Gastroesophageal sphincter (tissue), 3 donors: ENCODE measurements at regions not wholly inside any gene's neighbourhood (a gene's known extent, or its start where the extent isn't known, plus 50 kb on each side); places are given as distances from the start of the nearest gene placed in this dataset.
"Not testable (repeated sequence)": the region's sequence is repeated elsewhere in the genome, so short reads cannot be mapped to it uniquely, and the experiment has no call there.

Experiments
- POLR2A ChIP-seq, 2 donors: fragments of 450-650 bp; IDR thresholded peaks; one replicate each; pipeline ENCODE4 v1.6.1; 2017; ENCODE audit warnings: antibody characterized with exemption in 2 of 2, mild to moderate bottlenecking in 2 of 2, moderate library complexity in 1 of 2
- POLR2AphosphoS5 ChIP-seq: sonication (generic); formaldehyde crosslinking; IDR thresholded peaks from one replicate; pipeline ENCODE4 v1.6.1; 2017; ENCODE audit warnings: antibody characterized with exemption
- TF ChIP-seq, protein P1 (sequence below), 4 experiments: fragments of 200-600 bp in 2 of 4; fragments of 450-650 bp in 2 of 4; sonication (generic) in 1 of 4; IDR thresholded peaks; one replicate each; pipeline ENCODE4 v1.5.1; 2017 to 2019; ENCODE audit warnings: antibody characterized with exemption in 4 of 4, mild to moderate bottlenecking in 2 of 4, moderate library complexity in 2 of 4

DNA sequence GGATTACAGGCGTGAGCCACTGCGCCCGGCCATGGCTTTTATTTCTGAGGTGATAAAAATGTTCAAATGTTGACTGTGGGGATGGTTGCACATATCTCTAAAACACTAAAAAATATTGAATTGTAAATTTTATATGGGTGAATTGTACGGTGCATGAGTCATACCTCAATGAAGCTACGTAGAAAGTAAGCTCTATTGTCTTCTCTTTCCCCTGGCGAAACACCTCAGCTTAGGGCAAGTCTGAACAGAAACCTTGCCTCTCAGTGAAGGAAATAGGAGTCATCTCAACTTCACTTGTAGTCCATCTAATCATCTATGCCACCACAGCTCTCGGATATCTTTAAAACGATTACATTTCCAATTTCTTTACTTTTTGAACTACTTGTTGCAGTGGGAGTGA is 238.2 kb downstream of the SPATA31A6 start:
- TF ChIP-seq, protein P1, sequence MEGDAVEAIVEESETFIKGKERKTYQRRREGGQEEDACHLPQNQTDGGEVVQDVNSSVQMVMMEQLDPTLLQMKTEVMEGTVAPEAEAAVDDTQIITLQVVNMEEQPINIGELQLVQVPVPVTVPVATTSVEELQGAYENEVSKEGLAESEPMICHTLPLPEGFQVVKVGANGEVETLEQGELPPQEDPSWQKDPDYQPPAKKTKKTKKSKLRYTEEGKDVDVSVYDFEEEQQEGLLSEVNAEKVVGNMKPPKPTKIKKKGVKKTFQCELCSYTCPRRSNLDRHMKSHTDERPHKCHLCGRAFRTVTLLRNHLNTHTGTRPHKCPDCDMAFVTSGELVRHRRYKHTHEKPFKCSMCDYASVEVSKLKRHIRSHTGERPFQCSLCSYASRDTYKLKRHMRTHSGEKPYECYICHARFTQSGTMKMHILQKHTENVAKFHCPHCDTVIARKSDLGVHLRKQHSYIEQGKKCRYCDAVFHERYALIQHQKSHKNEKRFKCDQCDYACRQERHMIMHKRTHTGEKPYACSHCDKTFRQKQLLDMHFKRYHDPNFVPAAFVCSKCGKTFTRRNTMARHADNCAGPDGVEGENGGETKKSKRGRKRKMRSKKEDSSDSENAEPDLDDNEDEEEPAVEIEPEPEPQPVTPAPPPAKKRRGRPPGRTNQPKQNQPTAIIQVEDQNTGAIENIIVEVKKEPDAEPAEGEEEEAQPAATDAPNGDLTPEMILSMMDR (IDR thresholded peaks at IDR 0.05): not testable (repeated sequence)
- TF ChIP-seq POLR2A (IDR thresholded peaks at IDR 0.05); POLR2AphosphoS5: not testable (repeated sequence)
